ENCODE measurements at regions not wholly inside any gene's neighbourhood (a gene's known extent, or its start where the extent isn't known, plus 50 kb on each side); places are given as distances from the start of the nearest gene placed in this dataset.

- TF ChIP-seq ZBTB11 (CRISPR knock-in tag; IDR thresholded peaks at IDR 0.05), result no peak
- TF ChIP-seq CHD2 (IDR thresholded peaks at IDR 0.05; ENCODE audit: low read depth, low read length), result no peak
- no peak for TF ChIP-seq ATF2 (CRISPR knock-in tag; IDR thresholded peaks at IDR 0.05)
- no peak for TF ChIP-seq BRF2 (IDR thresholded peaks at IDR 0.05; ENCODE audit: borderline replicate concordance, insufficient read depth, insufficient read length)
- TF ChIP-seq EP300 (IDR thresholded peaks at IDR 0.05; ENCODE audit: low read length), result no peak
- TF ChIP-seq MYC (IDR thresholded peaks at IDR 0.05; ENCODE audit: low read depth, low read length), result no peak
- TF ChIP-seq MYC (CRISPR knock-in tag; IDR thresholded peaks at IDR 0.05; ENCODE audit: borderline replicate concordance, low read depth), result no peak
- TF ChIP-seq HDAC3 (IDR thresholded peaks at IDR 0.05; ENCODE audit: borderline replicate concordance, partially characterized antibody), result no peak
- no peak for TF ChIP-seq USF2 (CRISPR knock-in tag; IDR thresholded peaks at IDR 0.05)
These were observed 297.4 kb downstream of the CALCRL start for GRCh38 chr2:187150670-187151069.

All from K562 (cell line).